AG04450 (cell line): ENCODE measurements at regions not wholly inside any gene's neighbourhood (a gene's known extent, or its start where the extent isn't known, plus 50 kb on each side); places are given as distances from the start of the nearest gene placed in this dataset.

Experiments used
- CTCF ChIA-PET: fragments of 300-600, 350-600 bp; formaldehyde crosslinking; extraction: SDS; loops from one replicate; lab custom pipeline; 2022; ENCODE audit warnings: antibody characterized with exemption, inconsistent platforms; lab: Charles Lee
- POLR2A ChIA-PET: fragments of 350-600 bp; formaldehyde crosslinking; extraction: SDS; loops from one replicate; lab custom pipeline; 2021; ENCODE audit warnings: antibody characterized with exemption, inconsistent platforms; lab: Yijun Ruan, JAX
- DNase-seq: peaks from one replicate; pipeline ENCODE4 v3.0.0-alpha.2; 2011; ENCODE audit warnings: low read depth, low spot score
- H3K27ac ChIP-seq: one replicate; pipeline ENCODE4 v1.5.1; 2012; ENCODE audit warnings: low read depth, low read length, control low read depth
- H3K27me3 ChIP-seq: one replicate; pipeline ENCODE4 v1.6.0; 2012; ENCODE audit warnings: low read length; ENCODE audit not compliant: control insufficient read depth, insufficient read depth
- H3K4me3 ChIP-seq: 2 replicates; pipeline ENCODE4 v1.5.1; 2011; ENCODE audit warnings: mild to moderate bottlenecking, low read depth, low read length, control low read depth
- H3K9me3 ChIP-seq: 2 replicates; pipeline ENCODE4 v1.5.1; 2012; ENCODE audit warnings: low read length; ENCODE audit not compliant: control insufficient read depth, insufficient read depth
- TF ChIP-seq, protein P1 (sequence below): IDR thresholded peaks from 2 replicates; pipeline ENCODE4 v1.5.1; 2011; ENCODE audit warnings: low read depth, low read length, control low read depth, inconsistent platforms

DNA sequence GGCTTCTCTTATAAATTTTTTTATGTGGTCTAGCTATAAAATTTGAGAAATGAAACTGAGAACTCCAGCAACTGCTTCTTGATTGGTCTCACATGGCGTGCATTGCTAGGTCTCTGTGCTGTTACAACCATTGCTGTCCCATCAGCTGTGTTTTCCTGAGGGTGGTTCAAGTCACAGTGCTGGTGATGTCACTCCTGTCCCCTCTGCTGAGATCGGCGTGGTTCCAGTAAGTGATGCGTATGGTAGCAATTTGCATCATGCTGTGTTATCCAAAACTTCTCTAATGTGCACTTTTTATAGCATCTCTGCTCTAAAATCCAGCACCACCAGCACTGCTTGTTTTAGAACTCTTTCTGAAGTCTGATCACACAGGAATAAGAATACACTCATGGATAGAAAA, 112.6 kb upstream of the ZNF608 start:
- CTCF ChIA-PET: no interaction called here
- TF ChIP-seq, protein P1, sequence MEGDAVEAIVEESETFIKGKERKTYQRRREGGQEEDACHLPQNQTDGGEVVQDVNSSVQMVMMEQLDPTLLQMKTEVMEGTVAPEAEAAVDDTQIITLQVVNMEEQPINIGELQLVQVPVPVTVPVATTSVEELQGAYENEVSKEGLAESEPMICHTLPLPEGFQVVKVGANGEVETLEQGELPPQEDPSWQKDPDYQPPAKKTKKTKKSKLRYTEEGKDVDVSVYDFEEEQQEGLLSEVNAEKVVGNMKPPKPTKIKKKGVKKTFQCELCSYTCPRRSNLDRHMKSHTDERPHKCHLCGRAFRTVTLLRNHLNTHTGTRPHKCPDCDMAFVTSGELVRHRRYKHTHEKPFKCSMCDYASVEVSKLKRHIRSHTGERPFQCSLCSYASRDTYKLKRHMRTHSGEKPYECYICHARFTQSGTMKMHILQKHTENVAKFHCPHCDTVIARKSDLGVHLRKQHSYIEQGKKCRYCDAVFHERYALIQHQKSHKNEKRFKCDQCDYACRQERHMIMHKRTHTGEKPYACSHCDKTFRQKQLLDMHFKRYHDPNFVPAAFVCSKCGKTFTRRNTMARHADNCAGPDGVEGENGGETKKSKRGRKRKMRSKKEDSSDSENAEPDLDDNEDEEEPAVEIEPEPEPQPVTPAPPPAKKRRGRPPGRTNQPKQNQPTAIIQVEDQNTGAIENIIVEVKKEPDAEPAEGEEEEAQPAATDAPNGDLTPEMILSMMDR: no peak
- Histone ChIP-seq H3K27me3 (no peaks in the 10 kb centered on the region), H3K4me3 (no peak overlapping the region), H3K9me3 (no peaks in the 10 kb centered on the region; the same call in 1 of the 2 replicates), H3K27ac (no peak overlapping the region)
- POLR2A ChIA-PET: no interaction called here
- no peak for DNase-seq

DNA sequence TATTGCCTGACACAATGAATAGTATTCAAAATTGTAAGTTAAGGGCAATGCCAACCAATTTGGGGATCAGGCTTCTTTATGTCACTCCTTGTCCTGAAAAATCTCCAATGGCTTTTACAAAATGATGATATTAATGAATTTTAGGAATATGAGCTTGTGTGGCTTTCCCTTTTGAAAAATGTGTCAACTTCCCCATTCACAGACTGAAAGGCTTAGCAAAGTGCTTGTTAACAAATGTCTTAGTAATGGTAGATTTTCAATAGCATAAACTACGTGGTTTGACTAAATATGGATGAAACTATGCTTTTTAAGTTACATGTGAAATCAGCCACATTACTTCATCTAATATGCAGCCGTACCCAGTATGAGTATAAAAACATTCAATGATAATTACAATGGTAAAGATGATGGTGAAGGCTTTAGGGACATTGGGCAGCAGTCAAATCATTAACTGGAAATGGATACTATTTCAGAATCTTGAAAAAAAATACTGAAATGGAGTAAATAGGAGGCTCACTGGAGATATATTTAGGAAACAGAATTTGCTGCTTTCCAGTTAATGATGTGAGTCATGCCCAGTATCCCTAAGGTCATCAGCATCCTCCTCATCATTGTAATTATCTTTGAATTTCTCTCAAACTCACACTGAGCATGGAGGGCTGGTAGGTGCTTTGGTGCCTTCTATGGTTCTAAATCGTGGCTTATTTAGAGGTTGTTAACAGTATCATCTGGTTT, 113.3 kb upstream of the ZNF608 start:
- no peak for DNase-seq
- no peak overlapping the region for H3K27ac ChIP-seq
- TF ChIP-seq, protein P1: no peak
- H3K27me3 ChIP-seq: no peaks in the 10 kb centered on the region
- no peak overlapping the region for H3K4me3 ChIP-seq
- ChIA-PET POLR2A (no interaction called here), CTCF (no interaction called here)
- H3K9me3 ChIP-seq: no peaks in the 10 kb centered on the region; the same call in 1 of the 2 replicates

DNA sequence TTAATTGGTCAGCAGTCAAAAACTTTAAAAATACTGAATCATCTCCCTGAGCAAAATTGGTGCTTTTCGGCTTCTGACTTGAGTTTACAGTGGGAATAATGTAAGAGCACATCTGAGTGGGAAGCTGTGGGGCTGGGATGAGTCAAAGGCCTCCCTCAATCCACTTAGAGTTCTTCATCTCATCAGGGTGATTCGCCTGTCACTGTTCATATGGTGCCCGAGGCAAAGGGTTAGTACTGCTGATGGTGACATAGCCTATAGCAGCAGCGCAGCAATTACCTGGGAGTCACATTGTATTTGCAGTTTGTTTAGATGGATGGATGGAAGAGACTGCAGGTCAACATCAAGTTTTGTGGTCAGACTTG, 113.8 kb upstream of the ZNF608 start:
- no peak overlapping the region for H3K27ac ChIP-seq
- H3K27me3 ChIP-seq: no peaks in the 10 kb centered on the region
- no peaks in the 10 kb centered on the region; the same call in 1 of the 2 replicates for H3K9me3 ChIP-seq
- no peak for DNase-seq
- TF ChIP-seq, protein P1: no peak
- POLR2A ChIA-PET: no interaction called here
- CTCF ChIA-PET: no interaction called here
- no peak overlapping the region for H3K4me3 ChIP-seq

DNA sequence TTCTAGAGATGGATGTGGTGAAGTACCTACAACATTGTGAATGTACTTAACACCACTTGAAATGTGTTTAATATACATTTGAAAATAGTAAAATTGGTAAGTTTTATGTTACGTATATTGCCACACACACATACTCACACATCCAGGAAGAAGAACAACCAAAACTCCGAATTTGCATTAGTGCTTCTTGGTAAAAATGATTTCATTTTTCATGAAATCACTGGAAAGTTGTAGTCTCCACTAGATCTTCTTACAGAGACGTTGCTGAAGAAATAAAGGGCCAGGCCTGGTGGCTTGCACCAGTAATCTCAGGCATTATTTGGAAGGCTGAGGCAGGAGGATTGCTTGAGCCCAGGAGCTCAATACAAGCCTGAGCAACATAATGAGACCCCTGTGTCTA, 118.6 kb upstream of the ZNF608 start:
- H3K27ac ChIP-seq: no peak overlapping the region
- CTCF ChIA-PET: no interaction called here

More for the DNA sequence above, 118.6 kb upstream of the ZNF608 start:
- no peaks in the 10 kb centered on the region; the same call in 1 of the 2 replicates for H3K9me3 ChIP-seq
- H3K4me3 ChIP-seq: no peak overlapping the region
- TF ChIP-seq, protein P1: no peak
- DNase-seq: no peak
- POLR2A ChIA-PET: no interaction called here
- no peaks in the 10 kb centered on the region for H3K27me3 ChIP-seq
